ENCODE measurements at regions not wholly inside any gene's neighbourhood (a gene's known extent, or its start where the extent isn't known, plus 50 kb on each side); places are given as distances from the start of the nearest gene placed in this dataset.

DNA sequence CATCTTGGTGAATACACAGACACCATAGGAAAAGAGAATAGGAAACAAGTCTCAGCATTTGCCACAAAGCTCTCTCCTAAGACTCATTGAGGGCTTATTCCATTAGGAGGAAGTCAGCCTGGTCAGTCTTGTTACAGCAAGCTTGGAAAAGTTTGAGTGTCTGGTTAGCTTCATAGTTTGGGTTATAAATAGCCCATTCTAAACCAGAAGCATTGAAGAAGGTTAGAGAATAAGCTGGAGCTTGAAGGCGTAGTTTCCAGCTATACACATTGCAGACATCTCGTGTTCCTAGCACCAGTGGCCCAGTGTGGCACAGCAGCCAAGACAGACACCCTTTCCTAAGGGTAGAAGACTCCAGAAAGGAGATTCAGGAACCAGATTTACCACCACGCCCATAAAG is 168.8 kb upstream of the RBM19 start:
- Histone ChIP-seq H3K9me3 (no peaks in the 10 kb centered on the region), H3K27ac (no peak overlapping the region), H3K4me3 (no peak overlapping the region), H3K27me3 (peaks cover 0 to 13% (median 0%) of the 10 kb centered on the region in 9 donors), H3K4me1 (no peaks in the 10 kb centered on the region), H3K36me3 (no peaks in the 10 kb centered on the region)
- no peak for TF ChIP-seq POLR2A (IDR thresholded peaks at IDR 0.05)
- intact Hi-C loops (cut with DNase I): no loop called here
- ATAC-seq: peak in 2 of 4 donors; percentile 41 to 51
- WGBS, 4 donors: 59 to 68% (median 62%) methylated on average over 3 of the region's 3 CpGs
- DNase-seq: no peak

DNA sequence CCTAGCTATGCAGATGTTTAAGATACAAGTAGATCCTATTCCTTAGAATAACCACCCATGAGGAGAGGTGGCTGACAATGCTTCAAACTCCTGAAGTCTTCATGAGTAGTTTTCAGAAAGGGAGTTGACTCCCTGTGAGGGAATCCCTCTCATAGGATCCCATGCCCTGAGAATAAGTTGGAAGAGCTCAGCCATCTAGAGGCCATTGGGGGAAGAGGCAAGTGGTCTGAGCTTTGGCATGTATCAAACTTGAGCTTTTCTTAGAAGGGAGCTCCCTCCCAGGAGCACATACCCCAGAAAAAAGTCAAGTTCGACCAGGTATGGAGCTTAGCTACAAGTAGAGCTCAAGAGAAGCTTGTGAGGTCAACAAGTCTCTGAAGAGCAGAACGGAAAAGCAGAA is 165.7 kb upstream of the RBM19 start:
- no peaks in the 10 kb centered on the region for H3K9me3 ChIP-seq
- H3K36me3 ChIP-seq: no peaks in the 10 kb centered on the region
- no peak overlapping the region for H3K27ac ChIP-seq
- no peaks in the 10 kb centered on the region for H3K4me1 ChIP-seq
- ATAC-seq: no peak
- peaks cover 0 to 7% (median 0%) of the 10 kb centered on the region in 9 donors for H3K27me3 ChIP-seq
- no peak for DNase-seq
- TF ChIP-seq POLR2A (IDR thresholded peaks at IDR 0.05): no peak
- TF ChIP-seq, protein P1, sequence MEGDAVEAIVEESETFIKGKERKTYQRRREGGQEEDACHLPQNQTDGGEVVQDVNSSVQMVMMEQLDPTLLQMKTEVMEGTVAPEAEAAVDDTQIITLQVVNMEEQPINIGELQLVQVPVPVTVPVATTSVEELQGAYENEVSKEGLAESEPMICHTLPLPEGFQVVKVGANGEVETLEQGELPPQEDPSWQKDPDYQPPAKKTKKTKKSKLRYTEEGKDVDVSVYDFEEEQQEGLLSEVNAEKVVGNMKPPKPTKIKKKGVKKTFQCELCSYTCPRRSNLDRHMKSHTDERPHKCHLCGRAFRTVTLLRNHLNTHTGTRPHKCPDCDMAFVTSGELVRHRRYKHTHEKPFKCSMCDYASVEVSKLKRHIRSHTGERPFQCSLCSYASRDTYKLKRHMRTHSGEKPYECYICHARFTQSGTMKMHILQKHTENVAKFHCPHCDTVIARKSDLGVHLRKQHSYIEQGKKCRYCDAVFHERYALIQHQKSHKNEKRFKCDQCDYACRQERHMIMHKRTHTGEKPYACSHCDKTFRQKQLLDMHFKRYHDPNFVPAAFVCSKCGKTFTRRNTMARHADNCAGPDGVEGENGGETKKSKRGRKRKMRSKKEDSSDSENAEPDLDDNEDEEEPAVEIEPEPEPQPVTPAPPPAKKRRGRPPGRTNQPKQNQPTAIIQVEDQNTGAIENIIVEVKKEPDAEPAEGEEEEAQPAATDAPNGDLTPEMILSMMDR (IDR thresholded peaks at IDR 0.05): peak in 6 of 12 donors; percentile 7 to 28 (median 9)
- whole genome bisulfite sequencing, 4 donors: 43 to 66% (median 53%) methylated on average over 2 of the region's 2 CpGs
- H3K4me3 ChIP-seq: no peak overlapping the region
- intact Hi-C loops (cut with DNase I): no loop called here

GRCh38 chr12:114123108-114123507 is 157.0 kb upstream of the RBM19 start:
- Histone ChIP-seq H3K4me3 (no peak overlapping the region), H3K27me3 (peaks cover 0 to 4% (median 0%) of the 10 kb centered on the region in 9 donors), H3K9me3 (no peaks in the 10 kb centered on the region), H3K4me1 (no peaks in the 10 kb centered on the region), H3K36me3 (no peaks in the 10 kb centered on the region), H3K27ac (no peak overlapping the region)
- TF ChIP-seq, protein P1 (IDR thresholded peaks at IDR 0.05): no peak
- no peak for TF ChIP-seq POLR2A (IDR thresholded peaks at IDR 0.05)
- no peak for ATAC-seq
- intact Hi-C loops (cut with DNase I): no loop called here
- DNase-seq: no peak
- 62 to 100% (median 68%) methylated on average over 1 to 2 of the region's 2 CpGs for WGBS, 4 donors

GRCh38 chr12:114122016-114122415 is 155.9 kb upstream of the RBM19 start:
- DNase-seq: no peak
- Histone ChIP-seq H3K4me3 (no peak overlapping the region), H3K36me3 (no peaks in the 10 kb centered on the region), H3K4me1 (no peaks in the 10 kb centered on the region), H3K27ac (no peak overlapping the region), H3K9me3 (no peaks in the 10 kb centered on the region), H3K27me3 (peaks cover 0 to 4% (median 0%) of the 10 kb centered on the region in 9 donors)
- ATAC-seq: no peak
- no peak for TF ChIP-seq POLR2A (IDR thresholded peaks at IDR 0.05)
- TF ChIP-seq, protein P1 (IDR thresholded peaks at IDR 0.05): no peak
- intact Hi-C loops (cut with DNase I): no loop called here
- WGBS, 4 donors: 78 to 87% (median 83%) methylated on average over 3 of the region's 3 CpGs

DNA sequence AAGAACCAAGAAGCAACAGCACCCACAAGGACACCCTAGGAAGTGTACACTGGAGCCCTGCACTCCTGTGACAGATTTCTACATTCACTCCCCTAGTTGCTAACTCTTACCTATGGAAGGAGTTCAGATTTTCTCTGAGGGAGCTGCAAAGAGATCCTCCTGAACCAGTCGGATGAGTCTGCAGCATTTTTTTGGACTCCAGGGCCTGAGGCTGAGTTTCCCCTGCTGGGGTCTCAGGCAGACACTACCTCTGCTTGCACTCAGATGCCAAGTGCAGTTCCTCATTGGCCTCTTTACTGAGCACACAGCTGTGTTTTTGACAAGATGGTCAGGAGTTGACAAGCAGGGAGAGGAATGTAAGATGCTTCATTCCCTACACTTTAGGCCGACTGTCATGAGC is 153.2 kb upstream of the RBM19 start:
- intact Hi-C loops (cut with DNase I): no loop called here
- ATAC-seq (no peak), DNase-seq (no peak)
- no peaks in the 10 kb centered on the region for H3K36me3 ChIP-seq
- no peaks in the 10 kb centered on the region for H3K4me1 ChIP-seq
- 48 to 67% (median 66%) methylated on average over 2 of the region's 2 CpGs for WGBS, 4 donors
- H3K27me3 ChIP-seq: no peaks in the 10 kb centered on the region
- no peak overlapping the region for H3K4me3 ChIP-seq
- H3K27ac ChIP-seq: no peak overlapping the region
- H3K9me3 ChIP-seq: peaks cover 0 to 14% (median 0%) of the 10 kb centered on the region in 12 donors
- TF ChIP-seq, protein P1 (IDR thresholded peaks at IDR 0.05): no peak
- no peak for TF ChIP-seq POLR2A (IDR thresholded peaks at IDR 0.05)

All from heart left ventricle (tissue), 16 donors.